Hindlimb muscle (tissue), 1 donor: ENCODE measurements at regions not wholly inside any gene's neighbourhood (a gene's known extent, or its start where the extent isn't known, plus 50 kb on each side); places are given as distances from the start of the nearest gene placed in this dataset.

Experiments
- DNase-seq: peaks from one replicate; pipeline ENCODE4 v3.0.0-alpha.2; 2013

DNA sequence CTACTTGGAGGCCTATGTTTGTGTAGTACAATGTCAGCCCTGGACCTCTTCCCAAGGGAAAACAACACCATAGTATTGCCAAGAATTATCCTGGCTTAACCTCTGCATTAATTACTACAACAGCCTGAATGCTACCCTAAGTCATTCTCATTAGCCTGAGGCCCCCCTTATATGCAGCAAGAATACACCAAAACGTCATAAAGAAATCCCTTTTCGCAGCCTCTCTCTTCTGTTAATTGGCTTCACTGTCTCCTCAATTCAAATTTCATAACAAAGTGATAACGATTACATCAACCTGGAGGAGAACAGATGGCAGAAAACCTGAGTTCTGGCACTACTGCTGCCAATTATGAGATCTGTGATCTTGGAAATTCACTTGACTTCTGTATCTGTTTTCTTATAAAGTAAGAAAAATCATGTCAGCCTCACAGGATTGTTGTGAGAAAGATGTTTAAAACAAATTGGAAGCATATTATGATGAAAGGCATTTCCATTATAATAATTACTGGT, 1663.1 kb downstream of the STIM2 start:
- no peak for DNase-seq

- DNase-seq, result no peak
Observed at GRCh38 chr4:28536124-28536523, 1675.5 kb downstream of the STIM2 start.

DNA sequence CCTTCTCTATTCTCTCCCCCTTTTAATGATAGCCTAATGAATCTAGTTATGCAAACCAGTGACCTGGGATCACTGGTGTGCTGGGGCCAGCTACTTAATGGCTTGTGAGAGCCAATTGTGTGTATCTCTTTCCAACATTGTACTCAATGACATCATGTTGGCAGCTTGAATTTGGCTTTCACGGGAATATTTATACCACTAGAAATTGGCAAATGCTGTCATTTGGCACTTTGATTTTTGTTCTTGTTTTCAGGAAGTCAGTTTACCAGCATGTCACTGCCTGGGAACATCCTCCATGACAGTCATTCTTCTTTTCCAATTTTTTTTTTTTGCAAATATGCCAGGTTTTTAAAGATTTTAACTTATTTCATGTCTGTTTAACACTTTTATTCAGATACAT, 1685.3 kb downstream of the STIM2 start:
- DNase-seq, result no peak

DNA sequence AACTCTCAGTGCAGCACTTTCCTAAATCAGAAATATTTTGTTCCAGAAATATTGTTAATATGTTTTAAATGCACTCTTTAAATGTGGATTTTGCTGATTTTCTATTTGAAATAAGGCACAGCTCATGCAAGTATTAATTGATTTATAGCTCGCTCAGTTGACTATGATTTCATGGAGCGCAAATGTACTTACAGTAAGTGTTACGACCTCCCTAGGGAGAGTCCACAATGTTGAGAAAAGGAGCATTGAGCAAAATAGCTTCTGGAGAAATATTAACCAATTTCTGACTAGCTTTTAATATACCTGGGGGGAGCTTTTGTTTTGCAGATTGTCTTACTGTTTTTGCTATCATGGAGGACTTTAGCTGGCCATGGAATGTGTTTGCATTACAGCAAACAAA, 1687.5 kb downstream of the STIM2 start:
- peak; percentile 39 for DNase-seq

DNA sequence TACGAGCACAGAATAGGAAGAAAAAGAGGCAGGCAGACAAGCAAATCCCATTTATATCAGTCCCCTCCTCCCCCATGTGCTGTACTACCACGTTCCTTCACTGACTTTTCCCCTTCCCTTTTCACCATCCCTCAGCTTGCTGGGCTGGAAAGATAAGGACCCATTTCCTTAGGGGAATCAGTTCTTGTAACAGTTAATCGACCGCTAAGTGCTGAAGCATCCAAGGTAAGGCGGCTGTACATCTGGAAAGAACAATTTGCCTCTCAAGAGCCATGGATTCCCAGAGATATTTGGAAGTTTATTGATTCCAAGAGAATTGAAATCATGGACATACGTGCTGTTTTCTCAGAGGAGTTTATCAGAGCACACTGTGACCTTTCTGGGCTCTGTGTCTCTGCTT, 1688.0 kb downstream of the STIM2 start:
- DNase-seq, result no peak

DNA sequence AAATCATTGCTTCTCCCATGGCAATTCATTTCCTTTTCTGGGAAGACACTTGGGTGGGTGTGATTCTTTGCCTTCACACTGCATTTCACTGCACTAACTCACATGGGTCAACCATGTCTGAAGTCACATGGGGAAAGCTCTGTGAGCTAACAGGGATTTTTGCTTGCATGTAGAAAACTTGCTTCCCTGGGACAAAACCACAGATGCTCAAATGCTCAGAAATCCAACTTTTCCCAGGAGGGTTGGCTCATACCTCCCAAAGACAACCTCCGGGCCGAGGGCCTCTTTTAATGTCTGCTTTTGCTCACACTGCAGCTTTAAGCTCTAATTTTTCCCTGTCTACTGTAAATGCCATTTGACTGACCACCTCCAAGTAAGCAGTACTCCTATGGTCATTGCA, 1695.2 kb downstream of the STIM2 start:
- no peak for DNase-seq

GRCh38 chr4:28557755-28558154, 1697.1 kb downstream of the STIM2 start:
- no peak for DNase-seq

GRCh38 chr4:28558895-28559294, 1698.3 kb downstream of the STIM2 start:
- DNase-seq, result no peak

DNA sequence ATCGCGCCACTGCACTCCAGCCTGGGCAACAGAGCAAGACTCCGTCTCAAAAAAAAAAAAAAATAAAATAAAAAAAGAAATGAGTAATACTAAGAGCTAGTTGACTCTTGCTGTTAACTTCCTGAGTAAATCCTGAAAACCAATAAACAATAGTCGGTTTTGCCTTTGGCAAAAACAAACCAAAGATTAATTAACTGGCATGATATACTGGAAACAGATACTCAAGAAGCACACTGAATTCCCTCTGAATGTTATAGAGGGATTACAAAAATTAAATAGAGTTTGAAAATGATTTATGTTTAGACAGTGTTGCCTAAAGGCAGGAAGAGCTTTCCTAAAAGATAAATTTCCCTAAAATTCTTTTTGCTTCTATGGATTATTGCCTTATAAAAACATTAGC, 1702.3 kb downstream of the STIM2 start:
- DNase-seq, result no peak

DNA sequence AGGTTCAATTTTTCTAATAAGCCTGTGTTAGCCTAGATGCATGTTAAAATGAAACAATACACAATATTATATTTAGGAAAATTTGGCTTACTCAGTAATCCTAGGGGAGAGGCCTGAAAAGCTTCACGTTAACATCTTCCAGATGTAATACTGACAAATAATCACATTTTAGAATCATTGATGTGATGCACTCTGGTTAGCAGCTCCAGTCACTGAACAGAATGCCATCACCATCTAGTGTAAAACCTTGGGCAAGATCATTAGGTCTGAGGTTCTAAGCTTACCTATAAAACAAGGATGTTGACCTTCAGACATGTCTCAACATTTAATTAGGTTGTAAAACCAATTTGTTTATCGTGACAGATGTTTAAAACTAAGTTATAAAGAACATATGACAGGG, 1704.8 kb downstream of the STIM2 start:
- peak; percentile 64 for DNase-seq

DNA sequence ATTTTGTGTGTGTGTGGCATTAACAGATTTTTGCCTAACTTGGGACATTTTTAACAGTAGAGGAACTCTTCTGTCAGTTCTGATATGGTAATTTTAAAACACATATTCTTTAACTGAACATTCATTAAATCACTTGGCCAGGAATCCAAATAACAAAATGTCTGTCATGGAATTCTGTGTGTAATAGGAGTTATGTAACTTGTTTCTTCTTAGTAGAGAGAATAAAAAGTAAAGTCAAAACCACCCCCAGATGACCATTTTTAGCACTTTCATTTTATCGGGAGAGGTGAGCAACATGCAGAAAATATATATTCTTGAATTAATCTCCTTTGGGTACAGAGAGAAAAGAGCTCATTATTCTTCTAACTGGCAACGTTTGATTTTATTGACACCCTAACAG, 1740.3 kb downstream of the STIM2 start:
- DNase-seq, result no peak

DNA sequence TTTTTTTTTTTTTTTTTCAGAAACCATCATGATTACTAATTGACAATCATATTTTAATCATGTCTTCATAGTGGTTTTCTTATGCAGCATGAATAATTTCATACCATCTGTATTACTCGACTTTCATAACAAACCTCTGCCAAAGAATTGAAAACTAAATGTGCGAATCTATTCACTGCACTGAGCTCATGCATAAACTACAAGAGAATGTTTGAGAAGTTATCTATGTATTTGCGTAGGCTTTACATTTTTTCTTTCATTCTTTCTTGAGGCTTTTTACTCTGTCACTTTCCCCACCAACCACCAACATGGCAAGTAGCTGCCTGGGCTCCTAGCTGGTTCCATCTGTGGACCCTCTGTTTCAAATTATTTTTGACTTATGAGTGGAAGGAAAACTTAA, 1761.0 kb downstream of the STIM2 start:
- no peak for DNase-seq

DNA sequence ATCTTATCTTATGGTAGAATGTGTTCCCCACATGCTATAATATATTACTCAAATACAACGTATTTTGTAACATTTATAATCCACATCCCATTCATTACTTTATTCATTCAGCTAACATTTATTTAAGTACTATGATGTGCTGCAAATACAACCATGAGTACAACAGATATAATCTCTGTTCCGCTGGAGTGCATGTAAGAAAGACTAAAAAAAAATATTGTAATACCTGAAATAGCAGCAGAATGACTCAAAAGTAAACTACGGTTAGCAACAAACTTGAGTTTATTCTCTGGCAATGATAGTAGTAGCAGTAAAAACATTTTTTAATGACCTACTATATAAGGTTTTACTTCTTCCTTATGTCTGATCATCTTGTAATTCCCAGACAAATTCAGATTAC, 1776.3 kb downstream of the STIM2 start:
- no peak for DNase-seq

GRCh38 chr4:28639747-28640146, 1779.1 kb downstream of the STIM2 start:
- no peak for DNase-seq

DNA sequence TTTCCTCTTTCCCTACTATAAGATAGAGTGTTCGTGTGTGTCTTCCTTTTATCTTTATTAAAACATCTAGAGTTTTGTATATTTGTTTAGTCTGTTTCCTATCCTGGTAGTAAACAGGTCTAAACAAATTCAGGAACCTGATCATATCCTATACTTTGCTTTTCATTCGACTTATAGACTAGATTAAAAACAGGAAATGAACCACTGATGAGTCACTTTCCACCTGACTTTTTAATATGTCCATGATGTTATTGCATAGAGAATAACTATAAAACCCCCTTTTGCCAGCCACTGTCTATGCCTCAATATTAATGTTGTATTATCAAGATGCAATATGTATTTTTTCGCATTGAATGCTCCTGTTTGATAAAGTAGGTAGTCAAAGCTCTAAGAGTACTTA, 1794.0 kb downstream of the STIM2 start:
- DNase-seq, result no peak

GRCh38 chr4:28665306-28665705, 1804.7 kb downstream of the STIM2 start:
- no peak for DNase-seq

GRCh38 chr4:28675582-28675981, 1814.9 kb downstream of the STIM2 start:
- DNase-seq, result no peak

DNA sequence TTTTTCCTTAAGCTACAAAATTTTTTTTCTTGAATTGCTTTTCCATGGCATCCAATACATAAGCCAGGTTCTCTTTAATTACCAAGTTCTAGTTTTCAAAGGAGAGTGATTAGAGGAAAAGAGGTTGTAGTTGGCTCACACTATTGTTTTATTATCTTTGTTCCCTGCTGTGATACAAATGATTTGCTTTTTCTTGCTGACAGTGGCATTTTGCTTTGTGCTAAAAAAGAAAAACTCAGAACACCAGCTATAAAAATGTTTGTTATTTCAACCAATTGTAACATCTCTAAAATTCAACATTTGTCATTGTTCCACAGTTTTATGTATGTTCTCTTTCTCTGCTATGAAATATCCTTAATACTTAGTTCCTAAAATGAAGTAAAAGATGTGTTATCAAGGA, 1817.2 kb downstream of the STIM2 start:
- DNase-seq, result no peak

GRCh38 chr4:28682847-28683246, 1822.2 kb downstream of the STIM2 start:
- no peak for DNase-seq

GRCh38 chr4:28686618-28687017, 1826.0 kb downstream of the STIM2 start:
- DNase-seq, result no peak

- DNase-seq, result no peak
Observed at GRCh38 chr4:28690890-28691289, 1830.2 kb downstream of the STIM2 start.

DNA sequence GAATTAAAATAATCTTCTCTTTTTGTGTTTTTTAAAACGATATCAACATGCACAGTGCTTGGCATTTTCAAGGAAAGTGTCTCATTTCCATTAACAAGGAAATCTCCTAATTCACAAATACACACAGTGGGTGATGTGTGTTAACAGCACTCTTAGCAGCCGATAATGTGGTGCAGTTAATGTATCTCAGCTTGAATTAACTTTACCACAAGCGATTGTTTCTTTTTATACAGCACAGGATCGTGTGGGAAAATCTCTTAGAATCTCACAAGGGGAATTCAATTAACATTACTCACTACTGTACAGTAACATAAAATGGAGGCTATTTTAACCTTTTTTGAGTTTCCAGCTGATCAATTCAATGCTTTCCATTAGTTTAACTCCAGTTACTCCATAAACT, 1841.9 kb downstream of the STIM2 start:
- DNase-seq, result no peak

DNA sequence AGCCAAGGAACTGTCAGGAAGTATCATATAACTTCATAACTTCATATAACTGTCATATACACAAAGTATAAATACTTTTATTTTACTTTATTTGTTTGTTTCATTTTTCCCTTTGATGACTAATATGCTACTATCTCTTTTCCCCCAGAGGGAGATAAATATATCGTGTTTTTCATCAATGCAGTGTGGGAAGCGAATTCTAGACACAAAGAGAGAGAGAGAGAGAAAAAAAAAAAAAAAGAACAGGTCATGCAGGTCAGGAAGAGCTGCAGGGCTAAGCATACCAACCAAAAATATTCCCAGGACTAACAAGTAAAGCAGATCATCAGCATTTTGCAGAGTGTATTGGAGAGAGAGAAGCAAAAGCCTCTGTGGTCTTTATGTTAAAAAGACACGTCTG, 1849.2 kb downstream of the STIM2 start:
- no peak for DNase-seq

GRCh38 chr4:28723371-28723770, 1862.7 kb downstream of the STIM2 start:
- DNase-seq, result no peak

DNA sequence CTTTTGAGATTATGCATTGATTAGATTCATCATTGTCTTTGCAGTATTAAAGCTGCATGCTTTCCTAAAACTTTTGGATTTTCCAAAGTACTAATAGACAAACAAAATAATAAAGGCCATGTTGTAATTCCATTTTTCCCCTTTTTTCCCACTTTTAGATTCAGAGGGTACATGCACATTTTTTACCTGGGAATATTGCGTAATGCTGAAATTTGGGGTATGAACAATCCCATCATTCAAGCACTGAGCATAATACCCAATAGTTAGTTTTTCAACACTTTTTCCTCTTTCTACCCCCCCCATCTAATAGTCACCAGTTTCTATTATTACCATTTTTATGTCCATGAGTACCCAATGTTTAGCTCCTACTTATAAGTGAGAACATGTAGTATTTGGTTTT, 1863.6 kb downstream of the STIM2 start:
- DNase-seq, result no peak

GRCh38 chr4:28730304-28730703, 1869.7 kb downstream of the STIM2 start:
- no peak for DNase-seq
